ENCODE measurements at regions not wholly inside any gene's neighbourhood (a gene's known extent, or its start where the extent isn't known, plus 50 kb on each side); places are given as distances from the start of the nearest gene placed in this dataset.

DNA sequence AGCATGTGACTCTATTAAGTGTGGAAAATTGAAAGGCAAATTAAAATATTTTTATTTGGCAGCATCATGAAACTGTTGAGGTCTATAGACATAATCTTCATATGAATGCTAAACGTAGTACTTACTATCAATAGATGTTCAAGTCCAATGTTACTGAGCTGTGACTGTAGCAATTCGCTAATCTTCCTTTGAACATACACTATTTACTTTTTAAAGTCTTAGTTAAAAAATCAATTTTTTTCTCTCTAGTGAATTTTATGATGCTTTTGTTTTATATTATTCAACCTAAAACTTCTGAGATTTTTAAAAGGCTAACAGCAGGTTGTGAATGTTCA, 85.2 kb upstream of the ELOVL5 start:
- WGBS (ENCODE audit: extremely low coverage, insufficient read length, low lambda C conversion rate), result no CpG with 5 or more reads among the region's 2 CpGs
- H3K9me3 Mint-ChIP-seq, result no peaks in the 10 kb centered on the region

More for the DNA sequence above, 85.2 kb upstream of the ELOVL5 start:
- Histone ChIP-seq H2BK20ac (ENCODE audit: low read depth, low read length, poor library complexity, severe bottlenecking) (no peak overlapping the region), H3K9ac (ENCODE audit: extremely low read depth, insufficient read length, low read length) (no peak overlapping the region), H3K56ac (ENCODE audit: insufficient read length, low read depth, low read length) (no peak overlapping the region), H3K4me1 (ENCODE audit: insufficient read depth, low read length) (no peaks in the 10 kb centered on the region), H2BK12ac (ENCODE audit: insufficient read length, low read depth, low read length) (no peak overlapping the region), H3K23me2 (ENCODE audit: insufficient read length, low read depth, low read length, poor library complexity, severe bottlenecking) (no peaks in the 10 kb centered on the region), H4K8ac (replicated peaks; ENCODE audit: insufficient read length, low read depth, low read length) (no peak overlapping the region), H2AK5ac (ENCODE audit: insufficient read length, low read length) (no peak overlapping the region), H2BK15ac (ENCODE audit: low read depth, low read length) (no peak overlapping the region), H3K4ac (ENCODE audit: low read depth, low read length) (no peak overlapping the region), H3K79me2 (ENCODE audit: insufficient read depth, low read length) (no peaks in the 10 kb centered on the region), H3K9me3 (ENCODE audit: control insufficient read depth, low read depth, low read length) (no peaks in the 10 kb centered on the region), H3K79me1 (ENCODE audit: insufficient read depth, low read depth, low read length, poor library complexity, severe bottlenecking) (no peaks in the 10 kb centered on the region), H3K14ac (ENCODE audit: insufficient read depth, low read length) (no peak overlapping the region), H3K23ac (ENCODE audit: insufficient read length, low read depth, low read length) (no peak overlapping the region), H3K27me3 (ENCODE audit: insufficient read depth, low read length) (no peaks in the 10 kb centered on the region), H2AFZ (ENCODE audit: low read length) (no peak overlapping the region), H4K91ac (ENCODE audit: insufficient read length, low read depth, low read length) (no peak overlapping the region), H3K27ac (ENCODE audit: insufficient read length, low read depth, low read length) (no peak overlapping the region), H2BK5ac (ENCODE audit: insufficient read length, low read length) (no peak overlapping the region), H3K4me2 (ENCODE audit: insufficient read depth, insufficient read length, low read length) (no peak overlapping the region), H2BK120ac (ENCODE audit: low read depth, low read length, poor library complexity, severe bottlenecking) (no peak overlapping the region), H3K18ac (ENCODE audit: insufficient read length, low read depth, low read length) (no peak overlapping the region), H3T11ph (ENCODE audit: low read length) (no peak overlapping the region), H4K20me1 (ENCODE audit: control insufficient read depth, insufficient read depth, insufficient read length) (no peaks in the 10 kb centered on the region), H4K5ac (ENCODE audit: insufficient read length, low read depth, low read length) (no peak overlapping the region)
- DNase-seq, result no peak
- H3K4me1 Mint-ChIP-seq, result 0 out of 4 replicates have a peak, but pooled peaks cover 0 to 2% of the 10 kb centered on the region in 2 experiments
- no peak overlapping the region for H3K27ac Mint-ChIP-seq
- TF ChIP-seq, protein P1, sequence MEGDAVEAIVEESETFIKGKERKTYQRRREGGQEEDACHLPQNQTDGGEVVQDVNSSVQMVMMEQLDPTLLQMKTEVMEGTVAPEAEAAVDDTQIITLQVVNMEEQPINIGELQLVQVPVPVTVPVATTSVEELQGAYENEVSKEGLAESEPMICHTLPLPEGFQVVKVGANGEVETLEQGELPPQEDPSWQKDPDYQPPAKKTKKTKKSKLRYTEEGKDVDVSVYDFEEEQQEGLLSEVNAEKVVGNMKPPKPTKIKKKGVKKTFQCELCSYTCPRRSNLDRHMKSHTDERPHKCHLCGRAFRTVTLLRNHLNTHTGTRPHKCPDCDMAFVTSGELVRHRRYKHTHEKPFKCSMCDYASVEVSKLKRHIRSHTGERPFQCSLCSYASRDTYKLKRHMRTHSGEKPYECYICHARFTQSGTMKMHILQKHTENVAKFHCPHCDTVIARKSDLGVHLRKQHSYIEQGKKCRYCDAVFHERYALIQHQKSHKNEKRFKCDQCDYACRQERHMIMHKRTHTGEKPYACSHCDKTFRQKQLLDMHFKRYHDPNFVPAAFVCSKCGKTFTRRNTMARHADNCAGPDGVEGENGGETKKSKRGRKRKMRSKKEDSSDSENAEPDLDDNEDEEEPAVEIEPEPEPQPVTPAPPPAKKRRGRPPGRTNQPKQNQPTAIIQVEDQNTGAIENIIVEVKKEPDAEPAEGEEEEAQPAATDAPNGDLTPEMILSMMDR (conservative IDR thresholded peaks at IDR 0.05), result no peak
- H3K36me3 Mint-ChIP-seq (ENCODE audit: insufficient read depth in 1 of 3, low read depth in 3 of 3), result no peaks in the 10 kb centered on the region
- H3K27me3 Mint-ChIP-seq (ENCODE audit: low read depth), result no peaks in the 10 kb centered on the region
- no peak overlapping the region for H3K4me3 Mint-ChIP-seq

Measured in H9 (cell line).